ENCODE measurements at regions not wholly inside any gene's neighbourhood (a gene's known extent, or its start where the extent isn't known, plus 50 kb on each side); places are given as distances from the start of the nearest gene placed in this dataset.
A peak's percentile ranks its signal among the peaks of the same experiment; 100 is the strongest.
"Not testable (repeated sequence)": the region's sequence is repeated elsewhere in the genome, so short reads cannot be mapped to it uniquely, and the experiment has no call there.

DNA sequence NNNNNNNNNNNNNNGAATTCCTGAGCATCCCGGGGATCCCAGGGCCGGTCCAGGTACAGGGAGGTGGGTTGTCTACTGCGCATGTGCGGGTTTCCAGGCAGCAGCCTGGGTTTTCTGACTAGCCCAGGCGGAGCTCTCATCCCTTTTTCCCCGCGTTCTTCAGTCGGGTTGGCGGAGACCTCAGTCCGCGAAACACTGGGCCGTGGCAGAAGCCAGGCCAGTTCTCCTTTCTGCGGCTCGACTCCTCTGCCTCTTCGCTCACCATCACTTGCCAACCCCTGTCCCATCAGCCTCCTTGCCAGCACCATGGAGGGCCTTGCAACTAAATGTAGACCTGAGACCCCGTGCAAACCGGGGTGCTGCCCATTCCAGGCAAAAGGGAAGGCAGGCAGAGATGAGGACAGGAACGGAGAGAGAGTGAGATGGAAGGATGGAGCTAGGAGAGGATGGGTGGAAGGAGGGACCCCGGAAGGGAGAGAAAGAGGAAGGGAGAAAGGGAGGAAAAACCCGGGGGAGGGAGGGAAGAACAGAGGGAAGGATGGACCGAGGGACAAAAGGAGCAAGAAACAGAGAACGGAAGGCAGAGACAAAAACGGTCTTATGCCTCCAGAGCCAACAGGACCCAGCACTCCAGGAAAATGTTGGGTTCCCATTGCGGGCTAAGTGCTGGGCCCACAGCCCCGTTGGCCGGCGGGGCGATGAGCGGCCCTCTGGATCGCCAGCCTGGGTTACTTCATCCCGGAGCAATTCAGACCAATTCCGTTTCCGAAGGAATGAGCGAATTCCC lies 445.4 kb upstream of the DEFB115 start:
- no peaks in the 10 kb centered on the region for H3K36me3 Mint-ChIP-seq (ENCODE audit: low read depth)
- DNase-seq, result peak; percentile 71
- no peak overlapping the region for H3K27ac Mint-ChIP-seq
- no peaks in the 10 kb centered on the region for H3K9me3 Mint-ChIP-seq
- H3K9me3 ChIP-seq (ENCODE audit: control insufficient read depth, low read length), result peaks cover 26% of the 10 kb centered on the region
- H3K4me1 Mint-ChIP-seq, result no peaks in the 10 kb centered on the region
- H3K36me3 ChIP-seq (ENCODE audit: control insufficient read depth, insufficient read depth, low read length), result no peaks in the 10 kb centered on the region
- TF ChIP-seq, protein P1, sequence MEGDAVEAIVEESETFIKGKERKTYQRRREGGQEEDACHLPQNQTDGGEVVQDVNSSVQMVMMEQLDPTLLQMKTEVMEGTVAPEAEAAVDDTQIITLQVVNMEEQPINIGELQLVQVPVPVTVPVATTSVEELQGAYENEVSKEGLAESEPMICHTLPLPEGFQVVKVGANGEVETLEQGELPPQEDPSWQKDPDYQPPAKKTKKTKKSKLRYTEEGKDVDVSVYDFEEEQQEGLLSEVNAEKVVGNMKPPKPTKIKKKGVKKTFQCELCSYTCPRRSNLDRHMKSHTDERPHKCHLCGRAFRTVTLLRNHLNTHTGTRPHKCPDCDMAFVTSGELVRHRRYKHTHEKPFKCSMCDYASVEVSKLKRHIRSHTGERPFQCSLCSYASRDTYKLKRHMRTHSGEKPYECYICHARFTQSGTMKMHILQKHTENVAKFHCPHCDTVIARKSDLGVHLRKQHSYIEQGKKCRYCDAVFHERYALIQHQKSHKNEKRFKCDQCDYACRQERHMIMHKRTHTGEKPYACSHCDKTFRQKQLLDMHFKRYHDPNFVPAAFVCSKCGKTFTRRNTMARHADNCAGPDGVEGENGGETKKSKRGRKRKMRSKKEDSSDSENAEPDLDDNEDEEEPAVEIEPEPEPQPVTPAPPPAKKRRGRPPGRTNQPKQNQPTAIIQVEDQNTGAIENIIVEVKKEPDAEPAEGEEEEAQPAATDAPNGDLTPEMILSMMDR (conservative IDR thresholded peaks at IDR 0.05), result no peak
- H3K4me3 Mint-ChIP-seq, result no peak overlapping the region
- H3K4me3 ChIP-seq (ENCODE audit: low read length), result peak overlapping the region; percentile 41
- H3K27me3 Mint-ChIP-seq (ENCODE audit: insufficient read depth), result peaks cover 2% of the 10 kb centered on the region
- H3K9ac ChIP-seq (ENCODE audit: extremely low read depth, low read length, poor library complexity, severe bottlenecking), result no peak overlapping the region
- H3K27me3 ChIP-seq (ENCODE audit: control insufficient read depth, insufficient read depth, low read length, poor library complexity, severe bottlenecking), result peaks cover 5% of the 10 kb centered on the region
- H3K4me1 ChIP-seq (ENCODE audit: control insufficient read depth, insufficient read depth, low read length), result no peaks in the 10 kb centered on the region
- WGBS, 2 experiments (ENCODE audit: insufficient coverage in 1 of 2, insufficient read length in 1 of 2), result 75 to 78% methylated on average over 26 to 34 of the region's 34 CpGs
- no peak overlapping the region for H3K27ac ChIP-seq (ENCODE audit: low read depth, low read length)

DNA sequence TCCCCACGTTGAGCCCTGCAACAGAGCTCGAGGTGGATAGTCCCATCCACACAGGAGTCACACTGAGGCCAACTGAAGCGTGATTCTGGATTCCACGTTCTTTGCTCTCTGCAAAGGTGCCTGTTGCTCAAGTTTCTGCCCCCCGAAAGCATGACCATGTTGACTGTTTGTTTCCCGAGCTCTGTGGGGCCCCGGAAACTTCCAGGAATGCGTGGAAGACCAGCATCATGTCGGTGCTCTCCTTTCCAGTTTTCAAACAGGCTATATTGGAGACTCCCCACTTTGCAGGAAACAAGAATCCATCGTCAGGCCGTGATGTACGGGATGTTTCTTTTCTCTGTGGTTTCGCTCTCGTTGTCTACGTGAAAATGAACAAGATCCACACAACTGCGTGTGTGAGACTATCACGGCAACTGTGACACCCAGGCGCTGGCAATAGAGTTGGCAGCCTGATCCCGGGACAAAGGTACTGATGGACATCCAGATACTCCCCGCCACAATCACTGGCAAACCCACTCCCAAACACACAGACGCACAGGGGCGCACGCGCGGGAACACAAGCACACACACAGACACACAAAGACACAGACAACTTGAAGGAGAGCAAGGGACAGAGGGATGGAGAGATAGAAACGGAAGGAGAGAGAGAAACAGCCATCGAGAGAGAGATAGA lies 444.6 kb upstream of the DEFB115 start:
- H3K9me3 Mint-ChIP-seq, result no peaks in the 10 kb centered on the region
- H3K4me1 Mint-ChIP-seq, result no peaks in the 10 kb centered on the region
- no peak overlapping the region for H3K27ac Mint-ChIP-seq
- peaks cover 5% of the 10 kb centered on the region for H3K27me3 ChIP-seq (ENCODE audit: control insufficient read depth, insufficient read depth, low read length, poor library complexity, severe bottlenecking)
- no peak for DNase-seq
- H3K9me3 ChIP-seq (ENCODE audit: control insufficient read depth, low read length), result peaks cover 26% of the 10 kb centered on the region
- H3K27ac ChIP-seq (ENCODE audit: low read depth, low read length), result no peak overlapping the region
- 76 to 78% methylated on average over 19 to 27 of the region's 27 CpGs for WGBS, 2 experiments (ENCODE audit: insufficient coverage in 1 of 2, insufficient read length in 1 of 2)
- no peaks in the 10 kb centered on the region for H3K4me1 ChIP-seq (ENCODE audit: control insufficient read depth, insufficient read depth, low read length)
- H3K36me3 Mint-ChIP-seq (ENCODE audit: low read depth), result no peaks in the 10 kb centered on the region
- no peaks in the 10 kb centered on the region for H3K36me3 ChIP-seq (ENCODE audit: control insufficient read depth, insufficient read depth, low read length)
- peaks cover 2% of the 10 kb centered on the region for H3K27me3 Mint-ChIP-seq (ENCODE audit: insufficient read depth)
- no peak overlapping the region for H3K9ac ChIP-seq (ENCODE audit: extremely low read depth, low read length, poor library complexity, severe bottlenecking)
- no peak overlapping the region for H3K4me3 ChIP-seq (ENCODE audit: low read length)
- H3K4me3 Mint-ChIP-seq, result no peak overlapping the region
- TF ChIP-seq, protein P1 (conservative IDR thresholded peaks at IDR 0.05), result no peak

GRCh38 chr20:30813412-30814311 lies 443.8 kb upstream of the DEFB115 start:
- not testable (repeated sequence) for H3K27ac Mint-ChIP-seq, H3K4me3 Mint-ChIP-seq
- WGBS, 2 experiments (ENCODE audit: insufficient coverage in 1 of 2, insufficient read length in 1 of 2), result 88% methylated on average over 45 to 53 of the region's 53 CpGs

DNA sequence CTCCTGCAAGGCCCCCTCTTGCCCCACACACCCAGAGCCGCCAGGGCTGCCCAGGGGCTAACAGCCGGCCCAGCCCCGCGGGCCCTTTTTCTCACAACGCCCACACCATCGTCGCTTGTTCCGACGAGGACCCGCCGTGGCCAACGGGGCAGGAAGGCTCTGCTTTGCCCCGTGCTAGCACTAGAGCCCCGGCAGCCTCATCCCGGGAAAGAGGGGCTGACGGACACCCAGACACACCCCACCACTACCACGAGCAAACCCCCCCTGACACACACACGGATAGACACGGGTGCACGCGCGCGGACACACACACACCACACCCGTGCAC lies 443.2 kb upstream of the DEFB115 start:
- not testable (repeated sequence) for H3K4me1 ChIP-seq (ENCODE audit: control insufficient read depth, insufficient read depth, low read length); H3K27me3 ChIP-seq (ENCODE audit: control insufficient read depth, insufficient read depth, low read length, poor library complexity, severe bottlenecking); DNase-seq; H3K4me3 ChIP-seq (ENCODE audit: low read length); H3K4me3 Mint-ChIP-seq; H3K27me3 Mint-ChIP-seq (ENCODE audit: insufficient read depth); H3K9ac ChIP-seq (ENCODE audit: extremely low read depth, low read length, poor library complexity, severe bottlenecking); H3K9me3 Mint-ChIP-seq; H3K27ac ChIP-seq (ENCODE audit: low read depth, low read length); H3K4me1 Mint-ChIP-seq; H3K36me3 ChIP-seq (ENCODE audit: control insufficient read depth, insufficient read depth, low read length); H3K36me3 Mint-ChIP-seq (ENCODE audit: low read depth); H3K27ac Mint-ChIP-seq
- H3K9me3 ChIP-seq (ENCODE audit: control insufficient read depth, low read length), result peaks cover 31% of the 10 kb centered on the region
- 75 to 83% methylated on average over 9 to 24 of the region's 24 CpGs for WGBS, 2 experiments (ENCODE audit: insufficient coverage in 1 of 2, insufficient read length in 1 of 2)

More at GRCh38 chr20:30813412-30814311, 443.8 kb upstream of the DEFB115 start:
- H3K4me3 ChIP-seq (ENCODE audit: low read length); H3K27me3 Mint-ChIP-seq (ENCODE audit: insufficient read depth); H3K27ac ChIP-seq (ENCODE audit: low read depth, low read length); H3K9ac ChIP-seq (ENCODE audit: extremely low read depth, low read length, poor library complexity, severe bottlenecking); H3K27me3 ChIP-seq (ENCODE audit: control insufficient read depth, insufficient read depth, low read length, poor library complexity, severe bottlenecking); H3K36me3 Mint-ChIP-seq (ENCODE audit: low read depth); H3K4me1 Mint-ChIP-seq; H3K9me3 Mint-ChIP-seq; H3K36me3 ChIP-seq (ENCODE audit: control insufficient read depth, insufficient read depth, low read length); H3K4me1 ChIP-seq (ENCODE audit: control insufficient read depth, insufficient read depth, low read length); DNase-seq: not testable (repeated sequence)
- peaks cover 28% of the 10 kb centered on the region for H3K9me3 ChIP-seq (ENCODE audit: control insufficient read depth, low read length)

DNA sequence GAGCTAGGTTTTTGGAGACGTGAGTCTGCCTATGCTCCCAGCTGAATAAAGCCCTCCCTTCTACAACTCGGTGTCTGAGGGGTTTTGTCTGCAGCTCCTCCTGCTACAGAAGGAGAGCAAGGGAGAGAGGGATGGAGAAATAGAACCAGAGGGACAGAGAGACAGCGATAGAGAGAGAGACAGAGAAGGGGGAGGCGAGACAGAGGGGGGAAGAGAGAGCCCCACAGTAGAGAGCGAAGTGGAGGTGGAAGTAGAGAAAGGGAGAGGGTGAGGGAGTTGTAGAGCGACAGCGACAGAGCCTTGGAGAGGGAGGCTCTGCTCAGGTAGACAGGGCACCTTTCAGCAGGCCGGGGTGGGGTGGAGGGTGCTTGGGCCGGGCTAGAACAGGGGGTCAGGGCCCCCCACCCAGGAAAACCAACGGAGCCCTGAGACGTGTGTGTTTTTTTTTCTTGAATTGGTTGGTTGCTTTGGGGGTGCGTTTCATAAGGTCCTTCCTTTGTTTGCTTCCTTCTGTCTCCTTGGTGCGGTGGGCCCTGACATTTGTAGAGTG lies 442.4 kb upstream of the DEFB115 start:
- H3K4me1 Mint-ChIP-seq; H3K4me1 ChIP-seq (ENCODE audit: control insufficient read depth, insufficient read depth, low read length); H3K9ac ChIP-seq (ENCODE audit: extremely low read depth, low read length, poor library complexity, severe bottlenecking); H3K4me3 Mint-ChIP-seq; H3K27me3 Mint-ChIP-seq (ENCODE audit: insufficient read depth); H3K27ac ChIP-seq (ENCODE audit: low read depth, low read length); H3K9me3 Mint-ChIP-seq; H3K27me3 ChIP-seq (ENCODE audit: control insufficient read depth, insufficient read depth, low read length, poor library complexity, severe bottlenecking); H3K36me3 Mint-ChIP-seq (ENCODE audit: low read depth); DNase-seq; H3K4me3 ChIP-seq (ENCODE audit: low read length); H3K27ac Mint-ChIP-seq; H3K36me3 ChIP-seq (ENCODE audit: control insufficient read depth, insufficient read depth, low read length): not testable (repeated sequence)
- H3K9me3 ChIP-seq (ENCODE audit: control insufficient read depth, low read length), result peaks cover 37% of the 10 kb centered on the region
- WGBS, 2 experiments (ENCODE audit: insufficient coverage in 1 of 2, insufficient read length in 1 of 2), result 70 to 77% methylated on average over 10 to 13 of the region's 13 CpGs
